GM12891 (cell line): ENCODE measurements at regions not wholly inside any gene's neighbourhood (a gene's known extent, or its start where the extent isn't known, plus 50 kb on each side); places are given as distances from the start of the nearest gene placed in this dataset.

ENCODE experiments used
- POLR2A ChIP-seq: IDR thresholded peaks from 2 replicates; pipeline ENCODE4 v1.6.1; 2011; ENCODE audit warnings: low read depth, low read length, control low read depth
- POLR2AphosphoS5 ChIP-seq: IDR thresholded peaks from 2 replicates; pipeline ENCODE4 v1.6.1; 2011; ENCODE audit warnings: low read depth, low read length, control low read depth

- TF ChIP-seq POLR2A: no peak
- no peak for TF ChIP-seq POLR2AphosphoS5
Observed at GRCh38 chr10:2871673-2872219, 195.6 kb upstream of the PFKP start.
